Natural killer cell (primary cell): ENCODE measurements at regions not wholly inside any gene's neighbourhood (a gene's known extent, or its start where the extent isn't known, plus 50 kb on each side); places are given as distances from the start of the nearest gene placed in this dataset.

Experiments used
- ATAC-seq, 3 donors: fragments of 150-1000 bp in 2 of 3; fragments of 200-7000 bp in 1 of 3; cut with Tn5 transposase; 1 replicate in 1 of 3; 2 replicates in 2 of 3; pipeline ENCODE4 v1.10.0; 2021; ENCODE audit warnings: mild to moderate bottlenecking in 2 of 3, moderate library complexity in 2 of 3
- DNase-seq, 2 donors: peaks; one replicate each; pipeline versions ENCODE4 v3.0.0 to v3.0.0-alpha.2; 2013 to 2021; ENCODE audit warnings: mixed read lengths in 1 of 2
- H3K27ac ChIP-seq: one replicate; pipeline ENCODE4 v1.5.1; 2013; ENCODE audit warnings: mild to moderate bottlenecking, low read length
- H3K27me3 ChIP-seq: one replicate; pipeline ENCODE4 v1.6.1; 2013; ENCODE audit warnings: low read length; ENCODE audit not compliant: control insufficient read depth, insufficient read depth
- H3K36me3 ChIP-seq: one replicate; pipeline ENCODE4 v1.6.1; 2013; ENCODE audit warnings: low read length; ENCODE audit not compliant: control insufficient read depth, insufficient read depth
- H3K4me1 ChIP-seq: one replicate; pipeline ENCODE4 v1.6.1; 2013; ENCODE audit warnings: low read length; ENCODE audit not compliant: control insufficient read depth, insufficient read depth
- H3K4me3 ChIP-seq: one replicate; pipeline ENCODE4 v1.5.1; 2013; ENCODE audit warnings: low read length
- H3K9me3 ChIP-seq: one replicate; pipeline ENCODE4 v1.6.1; 2013; ENCODE audit warnings: low read length; ENCODE audit not compliant: control insufficient read depth, insufficient read depth
- H3K27ac Mint-ChIP-seq, 2 donors: one replicate each; pipeline ENCODE4 v1.8.0; 2022; ENCODE audit warnings: mild to moderate bottlenecking in 2 of 2, mixed read lengths in 2 of 2, moderate library complexity in 1 of 2
- H3K27me3 Mint-ChIP-seq, 2 donors: one replicate each; pipeline ENCODE4 v1.8.0; 2022; ENCODE audit warnings: low read depth in 2 of 2, mixed read lengths in 2 of 2
- H3K36me3 Mint-ChIP-seq: one replicate; pipeline ENCODE4 v1.8.0; 2022; ENCODE audit warnings: mixed read lengths
- H3K4me1 Mint-ChIP-seq, 2 donors: one replicate each; pipeline ENCODE4 v1.8.0; 2022; ENCODE audit warnings: mixed read lengths in 2 of 2
- H3K4me3 Mint-ChIP-seq: one replicate; pipeline ENCODE4 v1.8.0; 2022; ENCODE audit warnings: mild to moderate bottlenecking, moderate library complexity, mixed read lengths
- H3K9me3 Mint-ChIP-seq, 2 donors: one replicate each; pipeline ENCODE4 v1.8.0; 2022; ENCODE audit warnings: mixed read lengths in 2 of 2
- WGBS: methylation state at CpG from one replicate; pipeline ENCODE4 v1.1.7; 2013; ENCODE audit warnings: missing lambda C conversion rate; ENCODE audit not compliant: insufficient coverage; 5-methylcytosine and 5-hydroxymethylcytosine counted together
- intact Hi-C: fragments of 100-400 bp; cut with micrococcal nuclease; formaldehyde crosslinking; loops from one replicate; pipeline ENCODE4 v1.14.2; 2022
- TF ChIP-seq, protein P1 (sequence below): fragments of 200-600 bp; IDR thresholded peaks from one replicate; pipeline ENCODE4 v1.8.0; 2022; ENCODE audit warnings: antibody characterized with exemption

DNA sequence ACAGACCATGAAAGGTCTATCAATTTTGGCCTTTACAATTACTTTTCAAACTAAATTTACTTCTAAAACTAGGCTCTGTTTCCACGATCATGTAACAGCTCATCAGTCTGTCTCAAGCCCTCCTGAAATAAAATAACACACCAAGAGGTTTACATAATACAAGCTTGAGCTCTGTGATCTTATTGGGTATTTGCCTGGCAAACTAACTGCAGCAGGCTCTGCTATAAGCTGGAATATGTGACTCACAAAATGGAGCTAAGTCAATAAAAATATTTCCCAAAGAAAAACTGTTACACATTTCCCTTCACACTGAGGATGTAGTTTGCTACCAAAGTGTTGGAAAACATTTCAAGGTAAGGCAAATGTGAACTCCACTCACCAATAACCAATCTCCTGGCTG is 94.7 kb upstream of the GPM6B start:
- Histone ChIP-seq H3K36me3 (no peaks in the 10 kb centered on the region), H3K4me1 (no peaks in the 10 kb centered on the region), H3K27ac (no peak overlapping the region), H3K4me3 (no peak overlapping the region), H3K27me3 (no peaks in the 10 kb centered on the region), H3K9me3 (no peaks in the 10 kb centered on the region)
- H3K4me3 Mint-ChIP-seq = no peak overlapping the region
- ATAC-seq (no peak), DNase-seq (no peak)
- no peaks in the 10 kb centered on the region for H3K4me1 Mint-ChIP-seq
- no peak overlapping the region for H3K27ac Mint-ChIP-seq
- H3K36me3 Mint-ChIP-seq = no peaks in the 10 kb centered on the region
- H3K27me3 Mint-ChIP-seq = peaks cover 2 to 21% of the 10 kb centered on the region in 2 donors
- intact Hi-C loops = no loop called here
- TF ChIP-seq, protein P1, sequence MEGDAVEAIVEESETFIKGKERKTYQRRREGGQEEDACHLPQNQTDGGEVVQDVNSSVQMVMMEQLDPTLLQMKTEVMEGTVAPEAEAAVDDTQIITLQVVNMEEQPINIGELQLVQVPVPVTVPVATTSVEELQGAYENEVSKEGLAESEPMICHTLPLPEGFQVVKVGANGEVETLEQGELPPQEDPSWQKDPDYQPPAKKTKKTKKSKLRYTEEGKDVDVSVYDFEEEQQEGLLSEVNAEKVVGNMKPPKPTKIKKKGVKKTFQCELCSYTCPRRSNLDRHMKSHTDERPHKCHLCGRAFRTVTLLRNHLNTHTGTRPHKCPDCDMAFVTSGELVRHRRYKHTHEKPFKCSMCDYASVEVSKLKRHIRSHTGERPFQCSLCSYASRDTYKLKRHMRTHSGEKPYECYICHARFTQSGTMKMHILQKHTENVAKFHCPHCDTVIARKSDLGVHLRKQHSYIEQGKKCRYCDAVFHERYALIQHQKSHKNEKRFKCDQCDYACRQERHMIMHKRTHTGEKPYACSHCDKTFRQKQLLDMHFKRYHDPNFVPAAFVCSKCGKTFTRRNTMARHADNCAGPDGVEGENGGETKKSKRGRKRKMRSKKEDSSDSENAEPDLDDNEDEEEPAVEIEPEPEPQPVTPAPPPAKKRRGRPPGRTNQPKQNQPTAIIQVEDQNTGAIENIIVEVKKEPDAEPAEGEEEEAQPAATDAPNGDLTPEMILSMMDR = no peak
- WGBS = 100% methylated on average over 1 of the region's 1 CpG
- no peaks in the 10 kb centered on the region for H3K9me3 Mint-ChIP-seq

DNA sequence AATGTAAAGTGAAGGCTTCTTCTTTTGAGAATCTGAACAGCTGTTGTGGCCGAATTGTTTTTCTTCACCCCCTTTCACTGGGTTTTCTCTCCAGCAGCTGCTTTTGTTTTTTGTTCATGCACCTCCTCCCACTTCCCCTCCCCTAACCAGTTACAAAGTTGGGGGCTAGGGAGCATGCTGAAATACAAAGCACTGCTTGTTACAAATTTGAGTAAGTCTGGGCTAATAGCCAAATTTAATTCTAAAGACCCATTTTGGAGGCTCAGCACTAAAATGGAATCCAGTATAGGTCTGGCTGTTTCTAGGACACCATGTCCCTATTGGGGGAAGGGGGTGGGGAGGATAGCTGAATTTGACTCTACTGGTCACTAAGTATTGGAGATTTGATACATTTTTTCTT is 89.2 kb upstream of the GPM6B start:
- H3K27ac ChIP-seq = no peak overlapping the region
- intact Hi-C loops = no loop called here
- H3K27me3 ChIP-seq = no peaks in the 10 kb centered on the region
- H3K36me3 ChIP-seq = no peaks in the 10 kb centered on the region
- DNase-seq = no peak
- no peak overlapping the region for H3K4me3 Mint-ChIP-seq
- peaks cover 0 to 27% of the 10 kb centered on the region in 2 donors for H3K27me3 Mint-ChIP-seq
- 60% methylated on average over 1 of the region's 1 CpG for WGBS
- H3K27ac Mint-ChIP-seq = no peak overlapping the region
- no peaks in the 10 kb centered on the region for H3K4me1 Mint-ChIP-seq
- H3K9me3 ChIP-seq = no peaks in the 10 kb centered on the region
- H3K4me1 ChIP-seq = no peaks in the 10 kb centered on the region
- no peaks in the 10 kb centered on the region for H3K9me3 Mint-ChIP-seq
- no peaks in the 10 kb centered on the region for H3K36me3 Mint-ChIP-seq
- ATAC-seq = no peak
- TF ChIP-seq, protein P1 = no peak
- H3K4me3 ChIP-seq = no peak overlapping the region

DNA sequence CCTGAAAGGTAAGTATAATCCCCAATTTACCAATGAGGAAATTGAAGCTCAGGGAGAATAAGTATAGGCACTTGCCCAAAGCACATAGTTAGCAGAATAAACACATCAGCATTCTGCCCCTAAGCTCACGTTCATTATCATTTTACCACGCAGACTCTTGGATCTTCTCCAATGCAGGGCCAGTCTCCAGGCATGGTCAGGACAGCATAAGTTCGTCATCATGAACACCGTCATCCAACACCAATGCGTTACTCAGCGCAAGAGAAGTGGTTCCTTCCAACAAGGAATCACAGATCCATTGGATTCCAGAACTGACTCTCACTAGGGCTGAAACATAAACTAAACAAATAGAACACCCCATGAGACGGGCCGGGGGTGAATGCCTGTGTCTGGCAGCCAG is 86.5 kb upstream of the GPM6B start:
- DNase-seq (no peak), ATAC-seq (no peak)
- 94% methylated on average over 6 of the region's 8 CpGs for WGBS
- Mint-ChIP-seq H3K27ac (no peak overlapping the region), H3K36me3 (no peaks in the 10 kb centered on the region), H3K9me3 (no peaks in the 10 kb centered on the region), H3K4me3 (no peak overlapping the region), H3K4me1 (no peaks in the 10 kb centered on the region), H3K27me3 (peaks cover 0 to 40% of the 10 kb centered on the region in 2 donors)
- Histone ChIP-seq H3K9me3 (no peaks in the 10 kb centered on the region), H3K36me3 (no peaks in the 10 kb centered on the region), H3K4me1 (no peaks in the 10 kb centered on the region), H3K27me3 (no peaks in the 10 kb centered on the region), H3K27ac (no peak overlapping the region), H3K4me3 (no peak overlapping the region)
- TF ChIP-seq, protein P1 = no peak
- intact Hi-C loops = no loop called here

DNA sequence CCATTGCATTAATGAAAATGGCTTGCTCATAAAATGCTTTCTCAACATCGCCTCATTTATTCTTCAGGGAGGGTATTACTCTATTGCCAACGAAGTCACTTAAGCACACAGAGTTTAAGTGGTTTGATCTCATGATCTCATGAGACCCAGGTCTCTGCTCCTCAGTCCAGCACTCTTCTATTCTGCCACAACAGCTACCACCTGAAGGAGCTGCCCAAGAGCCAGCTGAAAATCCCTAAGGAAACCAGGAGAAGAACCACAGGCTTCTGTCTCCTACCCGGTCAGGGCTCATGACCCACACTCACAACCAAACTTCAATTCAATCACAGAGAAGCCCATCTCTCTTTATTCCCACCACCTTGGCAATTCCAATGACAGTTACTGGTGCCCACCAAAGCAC is 85.5 kb upstream of the GPM6B start:
- H3K9me3 ChIP-seq = no peaks in the 10 kb centered on the region
- WGBS = 83% methylated on average over 2 of the region's 3 CpGs
- no peaks in the 10 kb centered on the region for H3K36me3 ChIP-seq
- H3K27me3 Mint-ChIP-seq = peaks cover 0 to 38% of the 10 kb centered on the region in 2 donors
- intact Hi-C loops = no loop called here
- no peaks in the 10 kb centered on the region for H3K27me3 ChIP-seq
- ATAC-seq (no peak), DNase-seq (no peak)
- no peaks in the 10 kb centered on the region for H3K36me3 Mint-ChIP-seq
- H3K27ac ChIP-seq = no peak overlapping the region
- no peak overlapping the region for H3K4me3 ChIP-seq
- TF ChIP-seq, protein P1 = no peak
- no peaks in the 10 kb centered on the region for H3K4me1 Mint-ChIP-seq
- no peaks in the 10 kb centered on the region for H3K9me3 Mint-ChIP-seq
- no peak overlapping the region for H3K4me3 Mint-ChIP-seq
- no peak overlapping the region for H3K27ac Mint-ChIP-seq
- H3K4me1 ChIP-seq = no peaks in the 10 kb centered on the region
